HG03139 (cell line): ENCODE measurements at regions not wholly inside any gene's neighbourhood (a gene's known extent, or its start where the extent isn't known, plus 50 kb on each side); places are given as distances from the start of the nearest gene placed in this dataset.
"Not testable (repeated sequence)": the region's sequence is repeated elsewhere in the genome, so short reads cannot be mapped to it uniquely, and the experiment has no call there.

Source experiments
- ATAC-seq: cut with Tn5 transposase; IDR thresholded peaks from one replicate; pipeline ENCODE4 v1.9.1; 2021; ENCODE audit not compliant: unreplicated experiment

- no peak for ATAC-seq
Measured at GRCh38 chr4:188432328-188432727, 293.1 kb downstream of the TRIML1 start.

- ATAC-seq, result no peak
Measured at GRCh38 chr4:188433741-188434315, 294.6 kb downstream of the TRIML1 start.

GRCh38 chr4:188434643-188435042, 295.4 kb downstream of the TRIML1 start:
- ATAC-seq, result no peak

- ATAC-seq, result no peak
Measured at GRCh38 chr4:188435381-188435780, 296.1 kb downstream of the TRIML1 start.

- ATAC-seq, result no peak
Measured at GRCh38 chr4:188437535-188437934, 298.3 kb downstream of the TRIML1 start.

- not testable (repeated sequence) for ATAC-seq
Measured at GRCh38 chr4:188438391-188438824, 299.2 kb downstream of the TRIML1 start.

- no peak for ATAC-seq
Measured at GRCh38 chr4:188439641-188440311, 300.5 kb downstream of the TRIML1 start.

GRCh38 chr4:188444500-188444899, 305.3 kb downstream of the TRIML1 start:
- ATAC-seq, result no peak

- not testable (repeated sequence) for ATAC-seq
Measured at GRCh38 chr4:188448996-188449395, 309.8 kb downstream of the TRIML1 start.

- no peak for ATAC-seq
Measured at GRCh38 chr4:188450571-188450970, 311.3 kb downstream of the TRIML1 start.

- no peak for ATAC-seq
Measured at GRCh38 chr4:188452097-188452496, 312.9 kb downstream of the TRIML1 start.

GRCh38 chr4:188454575-188454974, 315.3 kb downstream of the TRIML1 start:
- no peak for ATAC-seq

- ATAC-seq, result no peak
Measured at GRCh38 chr4:188455062-188455752, 316.0 kb downstream of the TRIML1 start.

- ATAC-seq, result no peak
Measured at GRCh38 chr4:188459381-188459780, 320.1 kb downstream of the TRIML1 start.

- no peak for ATAC-seq
Measured at GRCh38 chr4:188463909-188464308, 324.7 kb downstream of the TRIML1 start.

GRCh38 chr4:188466001-188466400, 326.8 kb downstream of the TRIML1 start:
- no peak for ATAC-seq

GRCh38 chr4:188484256-188484655, 345.0 kb downstream of the TRIML1 start:
- no peak for ATAC-seq

GRCh38 chr4:188485906-188486305, 346.7 kb downstream of the TRIML1 start:
- ATAC-seq, result no peak

GRCh38 chr4:188492886-188493285, 353.6 kb downstream of the TRIML1 start:
- no peak for ATAC-seq

- no peak for ATAC-seq
Measured at GRCh38 chr4:188495169-188495568, 355.9 kb downstream of the TRIML1 start.

GRCh38 chr4:188511431-188511830, 372.2 kb downstream of the TRIML1 start:
- ATAC-seq, result no peak

- no peak for ATAC-seq
Measured at GRCh38 chr4:188532751-188533150, 393.5 kb downstream of the TRIML1 start.
